Lung (tissue), 11 donors: ENCODE measurements at regions not wholly inside any gene's neighbourhood (a gene's known extent, or its start where the extent isn't known, plus 50 kb on each side); places are given as distances from the start of the nearest gene placed in this dataset.

Experiments used
- ATAC-seq: fragments of 200-7000 bp; cut with Tn5 transposase; one replicate; pipeline ENCODE4 v1.9.1; 2020; ENCODE audit warnings: moderate number of reproducible peaks; ENCODE audit not compliant: insufficient read depth, low FRiP score
- DNase-seq, 3 donors: peaks; one replicate each; pipeline ENCODE4 v3.0.0-alpha.2; 2013 to 2017
- H3K27ac ChIP-seq, 2 donors: one replicate each; pipeline ENCODE4 v1.5.1; 2013; ENCODE audit warnings: mild to moderate bottlenecking in 2 of 2, moderate library complexity in 2 of 2, control low read depth in 1 of 2, inconsistent platforms in 1 of 2, low read depth in 1 of 2, low read length in 1 of 2
- H3K27me3 ChIP-seq, 3 donors: one replicate each; pipeline ENCODE4 v1.5.1; 2013; ENCODE audit warnings: low read length in 2 of 3; ENCODE audit not compliant: control insufficient read depth in 3 of 3, insufficient read depth in 3 of 3
- H3K36me3 ChIP-seq, 4 donors: one replicate each; pipeline ENCODE4 v1.5.1; 2013; ENCODE audit warnings: low read length in 4 of 4, mild to moderate bottlenecking in 1 of 4, moderate library complexity in 1 of 4; ENCODE audit not compliant: control insufficient read depth in 4 of 4, insufficient read depth in 4 of 4
- H3K4me1 ChIP-seq, 5 donors: one replicate each; pipeline ENCODE4 v1.5.1; 2013; ENCODE audit warnings: low read length in 5 of 5, mild to moderate bottlenecking in 2 of 5, moderate library complexity in 1 of 5; ENCODE audit not compliant: control insufficient read depth in 5 of 5, insufficient read depth in 5 of 5
- H3K4me3 ChIP-seq: one replicate; pipeline ENCODE4 v1.5.1; 2013; ENCODE audit warnings: mild to moderate bottlenecking, control low read depth, moderate library complexity
- H3K9ac ChIP-seq, 2 donors: one replicate each; pipeline ENCODE4 v1.5.1; 2013; ENCODE audit warnings: low read length in 2 of 2, control low read depth in 1 of 2; ENCODE audit not compliant: insufficient read depth in 1 of 2
- H3K9me3 ChIP-seq, 4 donors: one replicate each; pipeline ENCODE4 v1.5.1; 2013; ENCODE audit warnings: low read length in 3 of 4, mild to moderate bottlenecking in 1 of 4, moderate library complexity in 1 of 4; ENCODE audit not compliant: control insufficient read depth in 4 of 4, insufficient read depth in 3 of 4
- WGBS, 2 donors: extraction: QIAGEN DNeasy Blood & Tissue Kit; methylation state at CpG; one replicate each; pipeline ENCODE4 v1.1.7; 2013; 5-methylcytosine and 5-hydroxymethylcytosine counted together
- TF ChIP-seq, protein P1 (sequence below): IDR thresholded peaks from 2 replicates; pipeline ENCODE4 v1.5.1; 2012; ENCODE audit warnings: mild to moderate bottlenecking; ENCODE audit errors: control extremely low read depth, extremely low read depth
- donor health status: control.
- donor health status: control.
- donor health status: Bipolar disorder and iron deficiency.
- donor health status: healthy.
- donor health status: DM: yes; HTN: yes; CAD: no.

DNA sequence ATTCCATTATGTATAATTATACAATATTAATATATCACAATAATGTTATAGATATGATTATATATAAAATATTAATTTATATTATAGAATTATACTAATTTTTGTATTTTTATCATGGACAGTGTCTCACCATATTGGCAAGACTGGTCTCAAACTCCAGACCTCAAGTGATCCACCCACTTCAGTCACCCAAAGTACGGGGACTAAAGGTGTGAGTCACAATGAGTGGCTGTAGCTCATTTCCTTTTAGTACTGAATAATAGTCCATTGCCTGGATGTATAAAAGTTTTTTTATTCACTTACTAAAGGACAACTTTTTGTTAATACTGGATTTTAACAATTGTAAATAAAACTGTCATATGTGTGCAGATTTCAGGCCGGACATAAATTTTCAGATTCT lies 417.6 kb upstream of the LINC00305 start:
- no peak overlapping the region for H3K27ac ChIP-seq
- no peak overlapping the region for H3K4me3 ChIP-seq
- H3K9me3 ChIP-seq: peaks cover 0 to 2% (median 0%) of the 10 kb centered on the region in 4 donors
- no peaks in the 10 kb centered on the region for H3K4me1 ChIP-seq
- H3K36me3 ChIP-seq: no peaks in the 10 kb centered on the region
- no peaks in the 10 kb centered on the region for H3K27me3 ChIP-seq
- WGBS, 2 donors: 91 to 94% methylated on average over 2 of the region's 2 CpGs
- H3K9ac ChIP-seq: no peak overlapping the region
- TF ChIP-seq, protein P1, sequence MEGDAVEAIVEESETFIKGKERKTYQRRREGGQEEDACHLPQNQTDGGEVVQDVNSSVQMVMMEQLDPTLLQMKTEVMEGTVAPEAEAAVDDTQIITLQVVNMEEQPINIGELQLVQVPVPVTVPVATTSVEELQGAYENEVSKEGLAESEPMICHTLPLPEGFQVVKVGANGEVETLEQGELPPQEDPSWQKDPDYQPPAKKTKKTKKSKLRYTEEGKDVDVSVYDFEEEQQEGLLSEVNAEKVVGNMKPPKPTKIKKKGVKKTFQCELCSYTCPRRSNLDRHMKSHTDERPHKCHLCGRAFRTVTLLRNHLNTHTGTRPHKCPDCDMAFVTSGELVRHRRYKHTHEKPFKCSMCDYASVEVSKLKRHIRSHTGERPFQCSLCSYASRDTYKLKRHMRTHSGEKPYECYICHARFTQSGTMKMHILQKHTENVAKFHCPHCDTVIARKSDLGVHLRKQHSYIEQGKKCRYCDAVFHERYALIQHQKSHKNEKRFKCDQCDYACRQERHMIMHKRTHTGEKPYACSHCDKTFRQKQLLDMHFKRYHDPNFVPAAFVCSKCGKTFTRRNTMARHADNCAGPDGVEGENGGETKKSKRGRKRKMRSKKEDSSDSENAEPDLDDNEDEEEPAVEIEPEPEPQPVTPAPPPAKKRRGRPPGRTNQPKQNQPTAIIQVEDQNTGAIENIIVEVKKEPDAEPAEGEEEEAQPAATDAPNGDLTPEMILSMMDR: no peak
- ATAC-seq: no peak
- no peak for DNase-seq

- Histone ChIP-seq H3K36me3 (no peaks in the 10 kb centered on the region), H3K27ac (no peak overlapping the region), H3K9me3 (no peaks in the 10 kb centered on the region), H3K9ac (no peak overlapping the region), H3K27me3 (no peaks in the 10 kb centered on the region), H3K4me3 (no peak overlapping the region), H3K4me1 (no peaks in the 10 kb centered on the region)
- DNase-seq: no peak
- ATAC-seq: no peak
- TF ChIP-seq, protein P1: no peak
Observed at GRCh38 chr18:64562651-64563050, 413.8 kb upstream of the LINC00305 start.

DNA sequence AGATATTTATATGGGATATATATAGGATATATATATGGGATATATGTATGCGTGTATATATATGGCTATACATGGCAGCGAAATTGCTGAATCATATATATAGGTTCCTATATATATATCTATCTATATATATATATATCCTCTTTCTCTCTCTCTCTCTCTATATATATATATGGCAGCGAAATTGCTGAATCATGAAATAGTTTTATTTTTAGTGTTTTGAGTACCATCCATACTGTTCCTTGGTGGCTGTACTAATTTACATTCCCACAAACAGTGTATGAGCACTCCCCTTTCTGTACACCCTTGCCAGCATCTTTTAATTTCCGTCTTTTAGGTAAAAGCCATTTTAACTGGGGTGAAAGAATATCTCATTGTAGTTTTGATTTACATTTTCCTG lies 397.6 kb upstream of the LINC00305 start:
- Histone ChIP-seq H3K4me1 (no peaks in the 10 kb centered on the region), H3K9me3 (no peaks in the 10 kb centered on the region), H3K9ac (no peak overlapping the region), H3K4me3 (no peak overlapping the region), H3K27me3 (no peaks in the 10 kb centered on the region), H3K36me3 (no peaks in the 10 kb centered on the region), H3K27ac (no peak overlapping the region)
- WGBS, 2 donors: 72 to 99% methylated on average over 4 of the region's 4 CpGs
- TF ChIP-seq, protein P1: no peak
- DNase-seq (no peak), ATAC-seq (no peak)

DNA sequence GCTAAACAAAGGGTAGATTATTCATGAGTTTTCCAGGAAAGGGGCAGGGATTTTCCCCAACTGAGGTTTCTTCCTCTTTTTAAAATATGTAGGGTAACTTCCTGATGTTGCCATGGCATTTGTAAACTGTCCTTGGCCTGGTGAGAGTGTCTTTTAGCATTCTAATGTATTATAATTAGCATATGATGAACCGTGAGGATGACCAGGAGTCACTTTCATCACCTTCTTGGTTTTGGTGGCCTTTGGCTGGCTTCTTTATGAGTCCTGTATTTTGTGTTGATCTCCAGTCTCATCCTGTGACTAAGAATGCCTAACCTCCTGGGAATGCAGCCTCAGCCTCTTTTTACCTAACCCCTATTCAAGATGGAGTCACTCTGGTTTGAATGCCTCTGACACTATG lies 391.0 kb upstream of the LINC00305 start:
- 78 to 88% methylated on average over 1 of the region's 1 CpG for WGBS, 2 donors

More for the DNA sequence above, 391.0 kb upstream of the LINC00305 start:
- no peak overlapping the region for H3K9ac ChIP-seq
- H3K36me3 ChIP-seq: no peaks in the 10 kb centered on the region
- no peak overlapping the region for H3K27ac ChIP-seq
- no peak overlapping the region for H3K4me3 ChIP-seq
- TF ChIP-seq, protein P1: no peak
- ATAC-seq (no peak), DNase-seq (no peak)
- no peaks in the 10 kb centered on the region for H3K4me1 ChIP-seq
- H3K9me3 ChIP-seq: peaks cover 0 to 4% (median 0%) of the 10 kb centered on the region in 4 donors
- H3K27me3 ChIP-seq: no peaks in the 10 kb centered on the region
